ENCODE measurements at regions not wholly inside any gene's neighbourhood (a gene's known extent, or its start where the extent isn't known, plus 50 kb on each side); places are given as distances from the start of the nearest gene placed in this dataset.

- TF ChIP-seq CTCF (IDR thresholded peaks at IDR 0.05) = peak; percentile 28; the same call in 1 of the 2 replicates
- peak overlapping the region; percentile 84 for H3K27ac Mint-ChIP-seq
Observed at GRCh38 chrX:9341291-9342201, 123.3 kb upstream of the TBL1X start.

GRCh38 chrX:9342561-9343051, 122.3 kb upstream of the TBL1X start:
- Mint-ChIP-seq H3K36me3 (ENCODE audit: low read depth) (no peaks in the 10 kb centered on the region), H3K4me1 (ENCODE audit: low read depth) (peaks cover 29% of the 10 kb centered on the region), H3K27me3 (ENCODE audit: insufficient read depth) (no peaks in the 10 kb centered on the region; the same call in 1 of the 2 replicates), H3K9me3 (no peaks in the 10 kb centered on the region), H3K27ac (peak overlapping the region; percentile 48; the same call in 1 of the 2 replicates), H3K4me3 (peak overlapping the region; percentile 78)
- TF ChIP-seq CTCF (IDR thresholded peaks at IDR 0.05) = no peak
- peak; percentile 65 for DNase-seq

More at GRCh38 chrX:9341291-9342201, 123.3 kb upstream of the TBL1X start:
- H3K36me3 Mint-ChIP-seq (ENCODE audit: low read depth) = no peaks in the 10 kb centered on the region
- peaks cover 39% of the 10 kb centered on the region for H3K4me1 Mint-ChIP-seq (ENCODE audit: low read depth)
- no peaks in the 10 kb centered on the region for H3K9me3 Mint-ChIP-seq
- H3K4me3 Mint-ChIP-seq = peak overlapping the region; percentile 85
- H3K27me3 Mint-ChIP-seq (ENCODE audit: insufficient read depth) = peaks cover 2% of the 10 kb centered on the region
- DNase-seq = peak; percentile 51

- Mint-ChIP-seq H3K27ac (no peak overlapping the region), H3K27me3 (ENCODE audit: insufficient read depth) (no peaks in the 10 kb centered on the region; the same call in 1 of the 2 replicates), H3K9me3 (no peaks in the 10 kb centered on the region), H3K4me3 (no peak overlapping the region), H3K36me3 (ENCODE audit: low read depth) (no peaks in the 10 kb centered on the region), H3K4me1 (ENCODE audit: low read depth) (peaks cover 37% of the 10 kb centered on the region)
- no peak for TF ChIP-seq CTCF (IDR thresholded peaks at IDR 0.05)
- DNase-seq = no peak
Observed at GRCh38 chrX:9343971-9344370, 120.9 kb upstream of the TBL1X start.

- Mint-ChIP-seq H3K9me3 (no peaks in the 10 kb centered on the region), H3K36me3 (ENCODE audit: low read depth) (no peaks in the 10 kb centered on the region), H3K27me3 (ENCODE audit: insufficient read depth) (no peaks in the 10 kb centered on the region; the same call in 1 of the 2 replicates), H3K4me1 (ENCODE audit: low read depth) (peaks cover 37% of the 10 kb centered on the region), H3K27ac (no peak overlapping the region), H3K4me3 (no peak overlapping the region)
- DNase-seq = no peak
- no peak for TF ChIP-seq CTCF (IDR thresholded peaks at IDR 0.05)
Observed at GRCh38 chrX:9345957-9346356, 118.9 kb upstream of the TBL1X start.

- peak overlapping the region; percentile 77 for H3K4me3 Mint-ChIP-seq
- peaks cover 41% of the 10 kb centered on the region for H3K4me1 Mint-ChIP-seq (ENCODE audit: low read depth)
- DNase-seq = peak; percentile 20
- no peaks in the 10 kb centered on the region; the same call in 1 of the 2 replicates for H3K27me3 Mint-ChIP-seq (ENCODE audit: insufficient read depth)
- H3K9me3 Mint-ChIP-seq = no peaks in the 10 kb centered on the region
- peak overlapping the region; percentile 80 for H3K27ac Mint-ChIP-seq
- no peak for TF ChIP-seq CTCF (IDR thresholded peaks at IDR 0.05)
- no peaks in the 10 kb centered on the region for H3K36me3 Mint-ChIP-seq (ENCODE audit: low read depth)
Observed at GRCh38 chrX:9349572-9350494, 115.0 kb upstream of the TBL1X start.
